H9 (cell line): ENCODE measurements at regions not wholly inside any gene's neighbourhood (a gene's known extent, or its start where the extent isn't known, plus 50 kb on each side); places are given as distances from the start of the nearest gene placed in this dataset.

Source experiments
- DNase-seq: peaks from one replicate; pipeline ENCODE4 v3.0.0-alpha.2; 2017
- H2AFZ ChIP-seq: one replicate; pipeline ENCODE4 v1.6.1; 2013; ENCODE audit warnings: mild to moderate bottlenecking, low read length, control low read depth, moderate library complexity
- H2AK5ac ChIP-seq: 2 replicates; pipeline ENCODE4 v1.6.1; 2013; ENCODE audit warnings: low read length, control low read depth, mixed read lengths; ENCODE audit not compliant: insufficient read length
- H2BK120ac ChIP-seq: one replicate; pipeline ENCODE4 v1.6.1; 2013; ENCODE audit warnings: low read depth, mild to moderate bottlenecking, low read length, control low read depth, inconsistent platforms; ENCODE audit not compliant: poor library complexity, severe bottlenecking
- H2BK12ac ChIP-seq: 2 replicates; pipeline ENCODE4 v1.6.1; 2013; ENCODE audit warnings: low read length, control low read depth, mixed read lengths, low read depth; ENCODE audit not compliant: insufficient read length
- H2BK15ac ChIP-seq: 2 replicates; pipeline ENCODE4 v1.6.1; 2013; ENCODE audit warnings: low read depth, low read length, control low read depth
- H2BK20ac ChIP-seq: one replicate; pipeline ENCODE4 v1.6.1; 2013; ENCODE audit warnings: low read depth, mild to moderate bottlenecking, low read length, control low read depth, inconsistent platforms; ENCODE audit not compliant: poor library complexity, severe bottlenecking
- H2BK5ac ChIP-seq: 2 replicates; pipeline ENCODE4 v1.6.1; 2013; ENCODE audit warnings: low read length, control low read depth, mixed read lengths; ENCODE audit not compliant: insufficient read length
- H3K14ac ChIP-seq: 2 replicates; pipeline ENCODE4 v1.6.1; 2013; ENCODE audit warnings: low read length, control low read depth; ENCODE audit not compliant: insufficient read depth
- H3K18ac ChIP-seq: 2 replicates; pipeline ENCODE4 v1.6.1; 2013; ENCODE audit warnings: low read depth, mild to moderate bottlenecking, mixed read lengths, low read length, control low read depth; ENCODE audit not compliant: insufficient read length
- H3K23ac ChIP-seq: 2 replicates; pipeline ENCODE4 v1.6.1; 2013; ENCODE audit warnings: low read length, control low read depth, mixed read lengths, low read depth; ENCODE audit not compliant: insufficient read length
- H3K23me2 ChIP-seq: 2 replicates; pipeline ENCODE4 v1.6.1; 2013; ENCODE audit warnings: low read depth, mild to moderate bottlenecking, mixed read lengths, low read length, control low read depth; ENCODE audit not compliant: insufficient read length, poor library complexity, severe bottlenecking
- H3K27ac ChIP-seq: 2 replicates; pipeline ENCODE4 v1.5.1; 2013; ENCODE audit warnings: low read length, control low read depth, mixed read lengths, low read depth; ENCODE audit not compliant: insufficient read length
- H3K27me3 ChIP-seq: 2 replicates; pipeline ENCODE4 v1.6.1; 2013; ENCODE audit warnings: low read length, control low read depth, inconsistent platforms; ENCODE audit not compliant: insufficient read depth
- H3K4ac ChIP-seq: 2 replicates; pipeline ENCODE4 v1.6.1; 2013; ENCODE audit warnings: low read depth, mild to moderate bottlenecking, control low read depth, inconsistent platforms, low read length, moderate library complexity
- H3K4me1 ChIP-seq: 2 replicates; pipeline ENCODE4 v1.6.1; 2013; ENCODE audit warnings: low read length, control low read depth, inconsistent platforms; ENCODE audit not compliant: insufficient read depth
- H3K4me2 ChIP-seq: 2 replicates; pipeline ENCODE4 v1.6.1; 2013; ENCODE audit warnings: low read length, control low read depth, mixed read lengths; ENCODE audit not compliant: insufficient read length, insufficient read depth
- H3K56ac ChIP-seq: 2 replicates; pipeline ENCODE4 v1.6.1; 2013; ENCODE audit warnings: low read depth, mild to moderate bottlenecking, mixed read lengths, low read length, control low read depth; ENCODE audit not compliant: insufficient read length
- H3K79me1 ChIP-seq: 2 replicates; pipeline ENCODE4 v1.6.1; 2013; ENCODE audit warnings: low read depth, mild to moderate bottlenecking, moderate library complexity, low read length, control low read depth, inconsistent platforms; ENCODE audit not compliant: insufficient read depth, poor library complexity, severe bottlenecking
- H3K79me2 ChIP-seq: 2 replicates; pipeline ENCODE4 v1.6.1; 2013; ENCODE audit warnings: low read length, control low read depth, inconsistent platforms; ENCODE audit not compliant: insufficient read depth
- H3K9ac ChIP-seq: 2 replicates; pipeline ENCODE4 v1.6.1; 2013; ENCODE audit warnings: low read length, control low read depth, mixed read lengths; ENCODE audit not compliant: insufficient read length; ENCODE audit errors: extremely low read depth
- H3K9me3 ChIP-seq: one replicate; pipeline ENCODE4 v1.6.1; 2013; ENCODE audit warnings: low read depth, low read length, inconsistent platforms; ENCODE audit not compliant: control insufficient read depth
- H3T11ph ChIP-seq: one replicate; pipeline ENCODE4 v1.6.1; 2013; ENCODE audit warnings: mild to moderate bottlenecking, low read length, control low read depth, inconsistent platforms
- H4K20me1 ChIP-seq: one replicate; pipeline ENCODE4 v1.6.1; 2013; ENCODE audit not compliant: control insufficient read depth, insufficient read length, insufficient read depth
- H4K5ac ChIP-seq: 2 replicates; pipeline ENCODE4 v1.6.1; 2013; ENCODE audit warnings: low read depth, mild to moderate bottlenecking, mixed read lengths, low read length, control low read depth; ENCODE audit not compliant: insufficient read length
- H4K8ac ChIP-seq: replicated peaks from 2 replicates; pipeline ENCODE4 v1.6.1; 2013; ENCODE audit warnings: low read length, control low read depth, mixed read lengths, low read depth; ENCODE audit not compliant: insufficient read length
- H4K91ac ChIP-seq: 2 replicates; pipeline ENCODE4 v1.6.1; 2013; ENCODE audit warnings: low read depth, mild to moderate bottlenecking, moderate library complexity, mixed read lengths, low read length, control low read depth; ENCODE audit not compliant: insufficient read length
- H3K27ac Mint-ChIP-seq, 3 experiments: 2 replicates in 2 of 3; 3 replicates in 1 of 3; pipeline ENCODE4 v1.8.0; 2020 to 2021; ENCODE audit warnings: mixed read lengths in 3 of 3, mild to moderate bottlenecking in 1 of 3, moderate library complexity in 1 of 3
- H3K27me3 Mint-ChIP-seq: 2 replicates; pipeline ENCODE4 v1.8.0; 2021; ENCODE audit warnings: low read depth, mild to moderate bottlenecking, moderate library complexity, mixed read lengths
- H3K36me3 Mint-ChIP-seq, 3 experiments: 2 replicates in 2 of 3; 3 replicates in 1 of 3; pipeline ENCODE4 v1.8.0; 2020 to 2021; ENCODE audit warnings: low read depth in 3 of 3, mixed read lengths in 3 of 3; ENCODE audit not compliant: insufficient read depth in 1 of 3
- H3K4me1 Mint-ChIP-seq, 2 experiments: 2 replicates each; pipeline ENCODE4 v1.8.0; 2020; ENCODE audit warnings: mixed read lengths in 2 of 2
- H3K4me3 Mint-ChIP-seq, 2 experiments: 2 replicates in 1 of 2; 3 replicates in 1 of 2; pipeline ENCODE4 v1.8.0; 2020 to 2021; ENCODE audit warnings: mild to moderate bottlenecking in 2 of 2, mixed read lengths in 2 of 2, moderate library complexity in 1 of 2
- H3K9me3 Mint-ChIP-seq, 2 experiments: 2 replicates in 1 of 2; 3 replicates in 1 of 2; pipeline ENCODE4 v1.8.0; 2020; ENCODE audit warnings: mild to moderate bottlenecking in 2 of 2, mixed read lengths in 2 of 2, moderate library complexity in 1 of 2
- WGBS: extraction: QIAGEN DNeasy Blood & Tissue Kit; methylation state at CpG from one replicate; pipeline ENCODE4 v1.1.7; 2013; ENCODE audit warnings: missing lambda C conversion rate, low lambda C conversion rate, mixed read lengths; ENCODE audit not compliant: insufficient read length; ENCODE audit errors: extremely low coverage; 5-methylcytosine and 5-hydroxymethylcytosine counted together
- TF ChIP-seq, protein P1 (sequence below): fragments of 200-600 bp; sonication (generic); conservative IDR thresholded peaks from 3 replicates; pipeline ENCODE4 v1.8.0; 2021; ENCODE audit warnings: antibody characterized with exemption, mild to moderate bottlenecking

DNA sequence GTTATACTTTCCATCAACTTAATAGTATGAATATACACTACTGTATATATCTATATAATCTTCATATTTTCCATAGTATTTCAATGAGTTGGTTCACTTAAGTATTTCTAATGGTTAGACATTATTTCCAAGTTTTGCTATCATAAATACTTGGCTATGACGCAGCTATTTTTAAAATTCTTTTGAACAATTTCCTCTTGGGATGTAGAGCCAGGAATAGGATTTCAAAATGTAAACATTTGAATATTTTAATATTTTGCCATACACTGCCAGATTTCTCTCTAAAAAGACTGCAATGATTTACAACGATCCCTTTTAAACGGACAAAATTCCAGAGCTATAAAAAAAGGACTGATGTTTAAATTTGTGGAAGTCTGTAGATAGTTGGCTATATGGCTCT is 95.6 kb downstream of the NUP35 start:
- TF ChIP-seq, protein P1, sequence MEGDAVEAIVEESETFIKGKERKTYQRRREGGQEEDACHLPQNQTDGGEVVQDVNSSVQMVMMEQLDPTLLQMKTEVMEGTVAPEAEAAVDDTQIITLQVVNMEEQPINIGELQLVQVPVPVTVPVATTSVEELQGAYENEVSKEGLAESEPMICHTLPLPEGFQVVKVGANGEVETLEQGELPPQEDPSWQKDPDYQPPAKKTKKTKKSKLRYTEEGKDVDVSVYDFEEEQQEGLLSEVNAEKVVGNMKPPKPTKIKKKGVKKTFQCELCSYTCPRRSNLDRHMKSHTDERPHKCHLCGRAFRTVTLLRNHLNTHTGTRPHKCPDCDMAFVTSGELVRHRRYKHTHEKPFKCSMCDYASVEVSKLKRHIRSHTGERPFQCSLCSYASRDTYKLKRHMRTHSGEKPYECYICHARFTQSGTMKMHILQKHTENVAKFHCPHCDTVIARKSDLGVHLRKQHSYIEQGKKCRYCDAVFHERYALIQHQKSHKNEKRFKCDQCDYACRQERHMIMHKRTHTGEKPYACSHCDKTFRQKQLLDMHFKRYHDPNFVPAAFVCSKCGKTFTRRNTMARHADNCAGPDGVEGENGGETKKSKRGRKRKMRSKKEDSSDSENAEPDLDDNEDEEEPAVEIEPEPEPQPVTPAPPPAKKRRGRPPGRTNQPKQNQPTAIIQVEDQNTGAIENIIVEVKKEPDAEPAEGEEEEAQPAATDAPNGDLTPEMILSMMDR = no peak
- H3K56ac ChIP-seq = no peak overlapping the region
- no peak overlapping the region for H3K18ac ChIP-seq
- Mint-ChIP-seq H3K27ac (no peak overlapping the region), H3K9me3 (no peaks in the 10 kb centered on the region; a peak in 1 of 5 replicates), H3K27me3 (no peaks in the 10 kb centered on the region), H3K4me3 (no peak overlapping the region), H3K4me1 (peaks cover 3 to 7% of the 10 kb centered on the region in 2 experiments), H3K36me3 (no peaks in the 10 kb centered on the region)
- no peaks in the 10 kb centered on the region; the same call in 1 of the 2 replicates for H3K4me1 ChIP-seq
- H4K20me1 ChIP-seq = no peaks in the 10 kb centered on the region
- no peak overlapping the region for H4K91ac ChIP-seq
- H2BK12ac ChIP-seq = no peak overlapping the region
- no peak overlapping the region for H3K9ac ChIP-seq
- H2BK120ac ChIP-seq = no peak overlapping the region
- H3K14ac ChIP-seq = no peak overlapping the region
- H2AK5ac ChIP-seq = no peak overlapping the region
- H2BK15ac ChIP-seq = no peak overlapping the region
- H3K23ac ChIP-seq = no peak overlapping the region
- H3T11ph ChIP-seq = no peak overlapping the region
- no peak overlapping the region for H3K27ac ChIP-seq
- H2BK20ac ChIP-seq = no peak overlapping the region
- no peaks in the 10 kb centered on the region for H3K79me1 ChIP-seq
- no peaks in the 10 kb centered on the region for H3K27me3 ChIP-seq
- no peaks in the 10 kb centered on the region for H3K9me3 ChIP-seq
- no peak overlapping the region for H3K4me2 ChIP-seq
- no peak for DNase-seq
- no peaks in the 10 kb centered on the region for H3K79me2 ChIP-seq
- no peak overlapping the region for H4K5ac ChIP-seq
- no peak overlapping the region for H2AFZ ChIP-seq
- no peaks in the 10 kb centered on the region for H3K23me2 ChIP-seq
- H3K4ac ChIP-seq = no peak overlapping the region
- WGBS = no CpG with 5 or more reads among the region's 3 CpGs
- H2BK5ac ChIP-seq = no peak overlapping the region
- no peak overlapping the region for H4K8ac ChIP-seq
